ENCODE measurements at regions not wholly inside any gene's neighbourhood (a gene's known extent, or its start where the extent isn't known, plus 50 kb on each side); places are given as distances from the start of the nearest gene placed in this dataset.
"Not testable (repeated sequence)": the region's sequence is repeated elsewhere in the genome, so short reads cannot be mapped to it uniquely, and the experiment has no call there.

- no peaks in the 10 kb centered on the region for H3K27me3 ChIP-seq (ENCODE audit: control insufficient read depth, insufficient read depth, low read length)
- DNase-seq (no peak), FAIRE-seq (no peak)
- no peaks in the 10 kb centered on the region for H3K4me1 ChIP-seq (ENCODE audit: control insufficient read depth in 2 of 3, insufficient read depth in 2 of 3, low read depth in 1 of 3, low read length in 3 of 3)
- no peak overlapping the region for H3K9ac ChIP-seq (ENCODE audit: low read length in 3 of 3)
- H3K36me3 ChIP-seq (ENCODE audit: control insufficient read depth in 2 of 3, insufficient read depth in 3 of 3, low read length in 3 of 3), result no peaks in the 10 kb centered on the region
- no peak for TF ChIP-seq CTCF (IDR thresholded peaks at IDR 0.05; ENCODE audit: borderline replicate concordance, extremely low read depth, insufficient read depth)
- H3K27ac ChIP-seq (ENCODE audit: low read depth in 2 of 2, low read length in 2 of 2), result no peak overlapping the region
- no peaks in the 10 kb centered on the region for H3K9me3 ChIP-seq (ENCODE audit: control insufficient read depth in 2 of 3, insufficient read depth in 1 of 3, low read length in 3 of 3)
- H3K4me3 ChIP-seq (ENCODE audit: low read length in 3 of 3), result no peak overlapping the region
- intact Hi-C loops (cut with DNase I), result no loop called here
These were observed 791.7 kb downstream of the METTL4 start for GRCh38 chr18:1779587-1779986.

GRCh38 chr18:1784113-1784512 is 787.2 kb downstream of the METTL4 start:
- DNase-seq, result peak in 1 of 5 donors; percentile 28

GRCh38 chr18:1785980-1786379 is 785.3 kb downstream of the METTL4 start:
- DNase-seq; H3K36me3 ChIP-seq (ENCODE audit: control insufficient read depth in 2 of 3, insufficient read depth in 3 of 3, low read length in 3 of 3); H3K4me3 ChIP-seq (ENCODE audit: low read length in 3 of 3); FAIRE-seq; H3K9me3 ChIP-seq (ENCODE audit: control insufficient read depth in 2 of 3, insufficient read depth in 1 of 3, low read length in 3 of 3); H3K27ac ChIP-seq (ENCODE audit: low read depth in 2 of 2, low read length in 2 of 2); H3K9ac ChIP-seq (ENCODE audit: low read length in 3 of 3); H3K27me3 ChIP-seq (ENCODE audit: control insufficient read depth, insufficient read depth, low read length); intact Hi-C loops (cut with DNase I); H3K4me1 ChIP-seq (ENCODE audit: control insufficient read depth in 2 of 3, insufficient read depth in 2 of 3, low read depth in 1 of 3, low read length in 3 of 3): not testable (repeated sequence)

More at GRCh38 chr18:1784113-1784512, 787.2 kb downstream of the METTL4 start:
- no peak for FAIRE-seq
- Histone ChIP-seq H3K27ac (ENCODE audit: low read depth in 2 of 2, low read length in 2 of 2) (no peak overlapping the region), H3K9ac (ENCODE audit: low read length in 3 of 3) (no peak overlapping the region), H3K27me3 (ENCODE audit: control insufficient read depth, insufficient read depth, low read length) (no peaks in the 10 kb centered on the region), H3K4me3 (ENCODE audit: low read length in 3 of 3) (no peak overlapping the region), H3K4me1 (ENCODE audit: control insufficient read depth in 2 of 3, insufficient read depth in 2 of 3, low read depth in 1 of 3, low read length in 3 of 3) (no peaks in the 10 kb centered on the region), H3K36me3 (ENCODE audit: control insufficient read depth in 2 of 3, insufficient read depth in 3 of 3, low read length in 3 of 3) (no peaks in the 10 kb centered on the region), H3K9me3 (ENCODE audit: control insufficient read depth in 2 of 3, insufficient read depth in 1 of 3, low read length in 3 of 3) (no peaks in the 10 kb centered on the region)
- no peak for TF ChIP-seq CTCF (IDR thresholded peaks at IDR 0.05; ENCODE audit: borderline replicate concordance, extremely low read depth, insufficient read depth)
- intact Hi-C loops (cut with DNase I), result no loop called here

GRCh38 chr18:1796636-1797035 is 774.7 kb downstream of the METTL4 start:
- TF ChIP-seq CTCF (IDR thresholded peaks at IDR 0.05; ENCODE audit: borderline replicate concordance, extremely low read depth, insufficient read depth), result no peak

More at GRCh38 chr18:1796636-1797035, 774.7 kb downstream of the METTL4 start:
- no peaks in the 10 kb centered on the region for H3K4me1 ChIP-seq (ENCODE audit: control insufficient read depth in 2 of 3, insufficient read depth in 2 of 3, low read depth in 1 of 3, low read length in 3 of 3)
- intact Hi-C loops (cut with DNase I), result no loop called here
- H3K4me3 ChIP-seq (ENCODE audit: low read length in 3 of 3), result no peak overlapping the region
- H3K36me3 ChIP-seq (ENCODE audit: control insufficient read depth in 2 of 3, insufficient read depth in 3 of 3, low read length in 3 of 3), result no peaks in the 10 kb centered on the region
- DNase-seq (no peak), FAIRE-seq (no peak)
- H3K9me3 ChIP-seq (ENCODE audit: control insufficient read depth in 2 of 3, insufficient read depth in 1 of 3, low read length in 3 of 3), result no peaks in the 10 kb centered on the region
- no peak overlapping the region for H3K9ac ChIP-seq (ENCODE audit: low read length in 3 of 3)
- no peaks in the 10 kb centered on the region for H3K27me3 ChIP-seq (ENCODE audit: control insufficient read depth, insufficient read depth, low read length)
- no peak overlapping the region for H3K27ac ChIP-seq (ENCODE audit: low read depth in 2 of 2, low read length in 2 of 2)

Measured in kidney (tissue), 13 donors.